ENCODE measurements at regions not wholly inside any gene's neighbourhood (a gene's known extent, or its start where the extent isn't known, plus 50 kb on each side); places are given as distances from the start of the nearest gene placed in this dataset.

GRCh38 chr2:240350696-240351087 is 84.8 kb upstream of the GPC1 start:
- TF ChIP-seq CTCF (IDR thresholded peaks at IDR 0.05) (no peak), POLR2A (IDR thresholded peaks at IDR 0.05) (no peak)
